ENCODE measurements at regions not wholly inside any gene's neighbourhood (a gene's known extent, or its start where the extent isn't known, plus 50 kb on each side); places are given as distances from the start of the nearest gene placed in this dataset.

DNA sequence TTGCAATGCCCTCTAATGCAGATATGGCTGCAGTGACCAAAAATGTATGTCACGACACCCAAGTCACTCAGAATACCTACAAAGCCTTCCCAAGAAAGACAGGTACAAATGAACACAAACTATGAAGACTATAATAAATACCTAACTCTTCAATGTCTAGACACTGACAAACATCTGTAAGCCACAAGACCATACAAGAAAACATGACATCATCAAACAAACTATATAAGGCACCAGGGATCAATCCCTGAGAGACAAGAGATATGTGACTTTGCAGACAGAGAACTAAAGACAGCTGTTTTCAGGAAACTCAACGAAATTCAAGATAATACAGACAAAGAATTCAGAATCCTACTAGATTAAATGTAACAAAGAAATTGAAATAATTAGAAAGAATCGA is 603.7 kb downstream of the CDH9 start:
- Mint-ChIP-seq H3K9me3 (ENCODE audit: insufficient read depth) (peaks cover 3% of the 10 kb centered on the region), H3K4me3 (no peak overlapping the region), H3K4me1 (no peaks in the 10 kb centered on the region), H3K27ac (no peak overlapping the region), H3K27me3 (no peaks in the 10 kb centered on the region)
- Histone ChIP-seq H3K36me3 (replicated peaks in 1 of 2; ENCODE audit: control extremely low read depth in 1 of 2, control insufficient read depth in 1 of 2, extremely low read depth in 1 of 2, insufficient read depth in 2 of 2, low read length in 1 of 2) (no peaks in the 10 kb centered on the region), H3K9ac (ENCODE audit: low read length) (no peak overlapping the region), H3K4me3 (ENCODE audit: control extremely low read depth in 1 of 5, extremely low read depth in 1 of 5, insufficient read depth in 1 of 5, low read depth in 2 of 5, low read length in 4 of 5) (no peak overlapping the region), H3K4me2 (replicated peaks; ENCODE audit: low read depth, low read length, poor library complexity, severe bottlenecking) (no peak overlapping the region), H3K27me3 (replicated peaks in 1 of 4; ENCODE audit: control extremely low read depth in 1 of 4, control insufficient read depth in 3 of 4, insufficient read depth in 4 of 4, low read length in 3 of 4) (no peaks in the 10 kb centered on the region), H3K79me2 (ENCODE audit: control insufficient read depth, insufficient read depth, low read length) (no peaks in the 10 kb centered on the region), H4K20me1 (ENCODE audit: control insufficient read depth, insufficient read depth, low read length, poor library complexity, severe bottlenecking) (no peaks in the 10 kb centered on the region), H3K4me1 (ENCODE audit: control insufficient read depth in 2 of 2, insufficient read depth in 2 of 2, low read length in 2 of 2) (no peaks in the 10 kb centered on the region), H2AFZ (ENCODE audit: insufficient read depth, low read depth, low read length, poor library complexity, severe bottlenecking) (no peak overlapping the region), H3K27ac (ENCODE audit: low read length in 2 of 2) (no peak overlapping the region), H3K9me3 (ENCODE audit: control extremely low read depth in 1 of 3, control insufficient read depth in 2 of 3, insufficient read depth in 1 of 3, low read length in 2 of 3) (peaks cover 0 to 3% (median 0%) of the 10 kb centered on the region in 3 donors)
- ChIA-PET CTCF (no interaction called here), POLR2A (no interaction called here)
- 82% methylated on average over 1 of the region's 3 CpGs for WGBS (ENCODE audit: insufficient coverage)
- TF ChIP-seq EZH2 (IDR thresholded peaks at IDR 0.05; ENCODE audit: borderline replicate concordance, insufficient read depth, low read depth, low read length, poor library complexity, severe bottlenecking) = no peak
- TF ChIP-seq, protein P1, sequence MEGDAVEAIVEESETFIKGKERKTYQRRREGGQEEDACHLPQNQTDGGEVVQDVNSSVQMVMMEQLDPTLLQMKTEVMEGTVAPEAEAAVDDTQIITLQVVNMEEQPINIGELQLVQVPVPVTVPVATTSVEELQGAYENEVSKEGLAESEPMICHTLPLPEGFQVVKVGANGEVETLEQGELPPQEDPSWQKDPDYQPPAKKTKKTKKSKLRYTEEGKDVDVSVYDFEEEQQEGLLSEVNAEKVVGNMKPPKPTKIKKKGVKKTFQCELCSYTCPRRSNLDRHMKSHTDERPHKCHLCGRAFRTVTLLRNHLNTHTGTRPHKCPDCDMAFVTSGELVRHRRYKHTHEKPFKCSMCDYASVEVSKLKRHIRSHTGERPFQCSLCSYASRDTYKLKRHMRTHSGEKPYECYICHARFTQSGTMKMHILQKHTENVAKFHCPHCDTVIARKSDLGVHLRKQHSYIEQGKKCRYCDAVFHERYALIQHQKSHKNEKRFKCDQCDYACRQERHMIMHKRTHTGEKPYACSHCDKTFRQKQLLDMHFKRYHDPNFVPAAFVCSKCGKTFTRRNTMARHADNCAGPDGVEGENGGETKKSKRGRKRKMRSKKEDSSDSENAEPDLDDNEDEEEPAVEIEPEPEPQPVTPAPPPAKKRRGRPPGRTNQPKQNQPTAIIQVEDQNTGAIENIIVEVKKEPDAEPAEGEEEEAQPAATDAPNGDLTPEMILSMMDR (IDR thresholded peaks at IDR 0.05) = no peak
- ATAC-seq (ENCODE audit: low read depth) = no peak
- intact Hi-C loops (cut with micrococcal nuclease) = no loop called here
- DNase-seq = no peak

DNA sequence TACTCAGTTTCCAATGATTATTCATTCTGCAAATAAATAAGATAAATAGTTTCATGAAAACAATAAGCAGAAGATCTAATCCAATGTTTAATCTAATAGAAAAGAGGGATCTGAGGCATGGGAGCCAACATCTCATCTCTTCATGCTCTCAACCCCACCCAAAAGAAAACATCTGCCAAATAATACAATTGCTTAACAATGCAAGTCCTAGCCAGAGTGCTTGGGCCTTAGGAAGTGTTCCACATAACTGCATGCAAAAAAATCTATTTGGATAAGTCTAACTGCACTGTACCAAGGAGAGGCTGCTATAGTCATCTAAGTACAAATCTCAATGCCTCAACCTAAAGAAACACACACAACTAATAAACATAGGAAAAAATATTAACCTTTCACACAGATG is 606.0 kb downstream of the CDH9 start:
- no peak overlapping the region for H3K27ac ChIP-seq (ENCODE audit: low read length in 2 of 2)
- H3K27me3 Mint-ChIP-seq = no peaks in the 10 kb centered on the region

More for the DNA sequence above, 606.0 kb downstream of the CDH9 start:
- Histone ChIP-seq H4K20me1 (ENCODE audit: control insufficient read depth, insufficient read depth, low read length, poor library complexity, severe bottlenecking) (no peaks in the 10 kb centered on the region), H3K4me2 (replicated peaks; ENCODE audit: low read depth, low read length, poor library complexity, severe bottlenecking) (no peak overlapping the region), H3K27me3 (replicated peaks in 1 of 4; ENCODE audit: control extremely low read depth in 1 of 4, control insufficient read depth in 3 of 4, insufficient read depth in 4 of 4, low read length in 3 of 4) (no peaks in the 10 kb centered on the region), H3K36me3 (replicated peaks in 1 of 2; ENCODE audit: control extremely low read depth in 1 of 2, control insufficient read depth in 1 of 2, extremely low read depth in 1 of 2, insufficient read depth in 2 of 2, low read length in 1 of 2) (no peaks in the 10 kb centered on the region), H3K4me1 (ENCODE audit: control insufficient read depth in 2 of 2, insufficient read depth in 2 of 2, low read length in 2 of 2) (no peaks in the 10 kb centered on the region), H3K79me2 (ENCODE audit: control insufficient read depth, insufficient read depth, low read length) (no peaks in the 10 kb centered on the region), H3K4me3 (ENCODE audit: control extremely low read depth in 1 of 5, extremely low read depth in 1 of 5, insufficient read depth in 1 of 5, low read depth in 2 of 5, low read length in 4 of 5) (no peak overlapping the region), H3K9ac (ENCODE audit: low read length) (no peak overlapping the region), H2AFZ (ENCODE audit: insufficient read depth, low read depth, low read length, poor library complexity, severe bottlenecking) (no peak overlapping the region), H3K9me3 (ENCODE audit: control extremely low read depth in 1 of 3, control insufficient read depth in 2 of 3, insufficient read depth in 1 of 3, low read length in 2 of 3) (peaks cover 0 to 3% (median 0%) of the 10 kb centered on the region in 3 donors)
- Mint-ChIP-seq H3K9me3 (ENCODE audit: insufficient read depth) (peaks cover 6% of the 10 kb centered on the region), H3K4me1 (no peaks in the 10 kb centered on the region), H3K4me3 (no peak overlapping the region), H3K27ac (no peak overlapping the region)
- intact Hi-C loops (cut with micrococcal nuclease) = no loop called here
- no peak for DNase-seq
- TF ChIP-seq, protein P1 (IDR thresholded peaks at IDR 0.05) = no peak
- TF ChIP-seq EZH2 (IDR thresholded peaks at IDR 0.05; ENCODE audit: borderline replicate concordance, insufficient read depth, low read depth, low read length, poor library complexity, severe bottlenecking) = no peak
- POLR2A ChIA-PET = no interaction called here
- CTCF ChIA-PET = no interaction called here
- no peak for ATAC-seq (ENCODE audit: low read depth)

All from B cell (primary cell).